Activated naive CD8-positive, alpha-beta T cell treated with anti-CD3 and anti-CD28 coated beads, Interleukin-2, amount 50 U/mL, for 24 hours (primary cell): ENCODE measurements at regions not wholly inside any gene's neighbourhood (a gene's known extent, or its start where the extent isn't known, plus 50 kb on each side); places are given as distances from the start of the nearest gene placed in this dataset.
"Not testable (repeated sequence)": the region's sequence is repeated elsewhere in the genome, so short reads cannot be mapped to it uniquely, and the experiment has no call there.

ENCODE experiments used
- ATAC-seq: fragments of 150-1000 bp; cut with Tn5 transposase; one replicate; pipeline ENCODE4 v1.10.0; 2021
- DNase-seq: peaks from one replicate; pipeline ENCODE4 v3.0.0; 2021
- H3K27ac Mint-ChIP-seq: one replicate; pipeline ENCODE4 v1.8.0; 2021; ENCODE audit warnings: mild to moderate bottlenecking, mixed read lengths
- H3K27me3 Mint-ChIP-seq: one replicate; pipeline ENCODE4 v1.8.0; 2021; ENCODE audit warnings: mixed read lengths
- H3K36me3 Mint-ChIP-seq: one replicate; pipeline ENCODE4 v1.8.0; 2021; ENCODE audit warnings: low read depth, mixed read lengths
- H3K4me1 Mint-ChIP-seq: one replicate; pipeline ENCODE4 v1.8.0; 2021; ENCODE audit warnings: mixed read lengths
- H3K4me3 Mint-ChIP-seq: one replicate; pipeline ENCODE4 v1.8.0; 2021; ENCODE audit warnings: mild to moderate bottlenecking, moderate library complexity, mixed read lengths
- H3K9me3 Mint-ChIP-seq: one replicate; pipeline ENCODE4 v1.8.0; 2021; ENCODE audit warnings: mixed read lengths

GRCh38 chr13:110057052-110057451 lies 249.9 kb downstream of the COL4A1 start:
- H3K27ac Mint-ChIP-seq, result no peak overlapping the region
- H3K36me3 Mint-ChIP-seq, result no peaks in the 10 kb centered on the region
- H3K9me3 Mint-ChIP-seq, result no peaks in the 10 kb centered on the region
- peaks cover 3% of the 10 kb centered on the region for H3K4me1 Mint-ChIP-seq
- no peak for DNase-seq
- H3K27me3 Mint-ChIP-seq, result no peaks in the 10 kb centered on the region
- no peak for ATAC-seq
- no peak overlapping the region for H3K4me3 Mint-ChIP-seq

- DNase-seq, result no peak
- ATAC-seq, result no peak
- H3K36me3 Mint-ChIP-seq, result no peaks in the 10 kb centered on the region
- no peaks in the 10 kb centered on the region for H3K9me3 Mint-ChIP-seq
- H3K27ac Mint-ChIP-seq, result no peak overlapping the region
- no peaks in the 10 kb centered on the region for H3K27me3 Mint-ChIP-seq
- H3K4me3 Mint-ChIP-seq, result no peak overlapping the region
- peaks cover 3% of the 10 kb centered on the region for H3K4me1 Mint-ChIP-seq
Measured at GRCh38 chr13:110056640-110057039, 250.3 kb downstream of the COL4A1 start.

GRCh38 chr13:110055089-110055488 lies 251.9 kb downstream of the COL4A1 start:
- H3K27ac Mint-ChIP-seq, result no peak overlapping the region
- H3K9me3 Mint-ChIP-seq, result no peaks in the 10 kb centered on the region
- DNase-seq, result no peak
- H3K4me3 Mint-ChIP-seq, result no peak overlapping the region
- peak; percentile 61 for ATAC-seq
- no peaks in the 10 kb centered on the region for H3K27me3 Mint-ChIP-seq
- H3K36me3 Mint-ChIP-seq, result no peaks in the 10 kb centered on the region
- peaks cover 3% of the 10 kb centered on the region for H3K4me1 Mint-ChIP-seq

- no peak overlapping the region for H3K4me3 Mint-ChIP-seq
- H3K27me3 Mint-ChIP-seq, result peaks cover 2% of the 10 kb centered on the region
- no peak overlapping the region for H3K27ac Mint-ChIP-seq
- no peaks in the 10 kb centered on the region for H3K36me3 Mint-ChIP-seq
- H3K4me1 Mint-ChIP-seq, result peaks cover 3% of the 10 kb centered on the region
- DNase-seq (no peak), ATAC-seq (no peak)
- no peaks in the 10 kb centered on the region for H3K9me3 Mint-ChIP-seq
Measured at GRCh38 chr13:110054041-110054440, 252.9 kb downstream of the COL4A1 start.

GRCh38 chr13:110047496-110047895 lies 259.5 kb downstream of the COL4A1 start:
- no peak for DNase-seq
- no peak for ATAC-seq
- no peak overlapping the region for H3K4me3 Mint-ChIP-seq
- H3K36me3 Mint-ChIP-seq, result no peaks in the 10 kb centered on the region
- H3K9me3 Mint-ChIP-seq, result no peaks in the 10 kb centered on the region
- peaks cover 18% of the 10 kb centered on the region for H3K27me3 Mint-ChIP-seq
- no peak overlapping the region for H3K27ac Mint-ChIP-seq
- no peaks in the 10 kb centered on the region for H3K4me1 Mint-ChIP-seq

GRCh38 chr13:110046811-110047210 lies 260.1 kb downstream of the COL4A1 start:
- DNase-seq, result no peak
- Mint-ChIP-seq H3K4me1 (no peaks in the 10 kb centered on the region), H3K27ac (no peak overlapping the region), H3K36me3 (no peaks in the 10 kb centered on the region), H3K9me3 (no peaks in the 10 kb centered on the region), H3K27me3 (peaks cover 18% of the 10 kb centered on the region), H3K4me3 (no peak overlapping the region)
- ATAC-seq, result no peak

GRCh38 chr13:110045919-110046318 lies 259.5 kb upstream of the IRS2 start:
- Mint-ChIP-seq H3K4me3 (no peak overlapping the region), H3K9me3 (no peaks in the 10 kb centered on the region), H3K36me3 (no peaks in the 10 kb centered on the region), H3K27ac (no peak overlapping the region), H3K27me3 (peaks cover 20% of the 10 kb centered on the region), H3K4me1 (no peaks in the 10 kb centered on the region)
- DNase-seq (no peak), ATAC-seq (no peak)

- Mint-ChIP-seq H3K27me3 (peaks cover 20% of the 10 kb centered on the region), H3K36me3 (no peaks in the 10 kb centered on the region), H3K27ac (no peak overlapping the region), H3K9me3 (no peaks in the 10 kb centered on the region), H3K4me3 (no peak overlapping the region), H3K4me1 (no peaks in the 10 kb centered on the region)
- no peak for DNase-seq
- ATAC-seq, result no peak
Measured at GRCh38 chr13:110045202-110045601, 258.8 kb upstream of the IRS2 start.

- ATAC-seq, result peak; percentile 20
- Mint-ChIP-seq H3K4me3 (no peak overlapping the region), H3K4me1 (no peaks in the 10 kb centered on the region), H3K36me3 (no peaks in the 10 kb centered on the region), H3K27ac (no peak overlapping the region), H3K9me3 (no peaks in the 10 kb centered on the region), H3K27me3 (peaks cover 20% of the 10 kb centered on the region)
- no peak for DNase-seq
Measured at GRCh38 chr13:110044551-110045111, 258.2 kb upstream of the IRS2 start.

GRCh38 chr13:110042253-110042950 lies 256.0 kb upstream of the IRS2 start:
- Mint-ChIP-seq H3K27ac (no peak overlapping the region), H3K36me3 (no peaks in the 10 kb centered on the region), H3K4me3 (no peak overlapping the region), H3K4me1 (no peaks in the 10 kb centered on the region), H3K27me3 (peaks cover 14% of the 10 kb centered on the region), H3K9me3 (no peaks in the 10 kb centered on the region)
- DNase-seq, result no peak
- ATAC-seq, result no peak

- ATAC-seq, H3K27ac Mint-ChIP-seq, H3K4me1 Mint-ChIP-seq, DNase-seq, H3K36me3 Mint-ChIP-seq, H3K9me3 Mint-ChIP-seq, H3K4me3 Mint-ChIP-seq: not testable (repeated sequence)
- H3K27me3 Mint-ChIP-seq, result peaks cover 14% of the 10 kb centered on the region
Measured at GRCh38 chr13:110041638-110042037, 255.3 kb upstream of the IRS2 start.

- Mint-ChIP-seq H3K36me3 (no peaks in the 10 kb centered on the region), H3K27ac (no peak overlapping the region), H3K4me3 (no peak overlapping the region), H3K9me3 (no peaks in the 10 kb centered on the region), H3K4me1 (no peaks in the 10 kb centered on the region), H3K27me3 (peaks cover 7% of the 10 kb centered on the region)
- no peak for DNase-seq
- ATAC-seq, result no peak
Measured at GRCh38 chr13:110037925-110038573, 251.7 kb upstream of the IRS2 start.

GRCh38 chr13:110036060-110036459 lies 249.7 kb upstream of the IRS2 start:
- no peak overlapping the region for H3K27ac Mint-ChIP-seq
- peaks cover 5% of the 10 kb centered on the region for H3K27me3 Mint-ChIP-seq
- no peaks in the 10 kb centered on the region for H3K9me3 Mint-ChIP-seq
- no peak overlapping the region for H3K4me3 Mint-ChIP-seq
- no peaks in the 10 kb centered on the region for H3K4me1 Mint-ChIP-seq
- H3K36me3 Mint-ChIP-seq, result no peaks in the 10 kb centered on the region
- no peak for DNase-seq
- no peak for ATAC-seq

GRCh38 chr13:110034031-110034549 lies 247.7 kb upstream of the IRS2 start:
- Mint-ChIP-seq H3K27ac (no peak overlapping the region), H3K36me3 (no peaks in the 10 kb centered on the region), H3K27me3 (peaks cover 5% of the 10 kb centered on the region), H3K9me3 (no peaks in the 10 kb centered on the region), H3K4me3 (no peak overlapping the region), H3K4me1 (no peaks in the 10 kb centered on the region)
- DNase-seq (no peak), ATAC-seq (no peak)

GRCh38 chr13:110032969-110033368 lies 246.6 kb upstream of the IRS2 start:
- H3K27ac Mint-ChIP-seq, result no peak overlapping the region
- H3K9me3 Mint-ChIP-seq, result no peaks in the 10 kb centered on the region
- H3K4me3 Mint-ChIP-seq, result no peak overlapping the region
- H3K27me3 Mint-ChIP-seq, result peaks cover 5% of the 10 kb centered on the region
- H3K36me3 Mint-ChIP-seq, result no peaks in the 10 kb centered on the region
- ATAC-seq, result no peak
- DNase-seq, result no peak
- H3K4me1 Mint-ChIP-seq, result no peaks in the 10 kb centered on the region
